CD4-positive, alpha-beta T cell treated with Interferon gamma for 1 hour (primary cell): ENCODE measurements at regions not wholly inside any gene's neighbourhood (a gene's known extent, or its start where the extent isn't known, plus 50 kb on each side); places are given as distances from the start of the nearest gene placed in this dataset.
"Not testable (repeated sequence)": the region's sequence is repeated elsewhere in the genome, so short reads cannot be mapped to it uniquely, and the experiment has no call there.

Experiments used
- DNase-seq: peaks from one replicate; pipeline ENCODE4 v3.0.0-alpha.2; 2020

GRCh38 chr6:14542670-14543366, 425.2 kb downstream of the CD83 start:
- peak; percentile 16 for DNase-seq

- no peak for DNase-seq
These were observed 426.5 kb downstream of the CD83 start for GRCh38 chr6:14543971-14544585.

GRCh38 chr6:14544666-14545065, 427.1 kb downstream of the CD83 start:
- DNase-seq: no peak

GRCh38 chr6:14545496-14545895, 427.9 kb downstream of the CD83 start:
- no peak for DNase-seq

- no peak for DNase-seq
These were observed 428.5 kb downstream of the CD83 start for GRCh38 chr6:14546036-14546435.

- no peak for DNase-seq
These were observed 429.9 kb downstream of the CD83 start for GRCh38 chr6:14547284-14547998.

GRCh38 chr6:14549304-14549770, 431.8 kb downstream of the CD83 start:
- DNase-seq: no peak

- DNase-seq: no peak
These were observed 432.3 kb downstream of the CD83 start for GRCh38 chr6:14549871-14550270.

GRCh38 chr6:14550410-14550809, 432.8 kb downstream of the CD83 start:
- DNase-seq: no peak

GRCh38 chr6:14550822-14551221, 433.2 kb downstream of the CD83 start:
- DNase-seq: no peak

GRCh38 chr6:14551601-14552000, 434.0 kb downstream of the CD83 start:
- not testable (repeated sequence) for DNase-seq

- no peak for DNase-seq
These were observed 435.3 kb downstream of the CD83 start for GRCh38 chr6:14552891-14553290.

GRCh38 chr6:14553515-14553914, 435.9 kb downstream of the CD83 start:
- no peak for DNase-seq

GRCh38 chr6:14555804-14556203, 438.2 kb downstream of the CD83 start:
- no peak for DNase-seq

- DNase-seq: no peak
These were observed 442.4 kb downstream of the CD83 start for GRCh38 chr6:14559746-14560536.

GRCh38 chr6:14561563-14561962, 444.0 kb downstream of the CD83 start:
- DNase-seq: not testable (repeated sequence)

- no peak for DNase-seq
These were observed 450.3 kb downstream of the CD83 start for GRCh38 chr6:14567842-14568241.

- no peak for DNase-seq
These were observed 451.8 kb downstream of the CD83 start for GRCh38 chr6:14569394-14569793.

- DNase-seq: not testable (repeated sequence)
These were observed 452.3 kb downstream of the CD83 start for GRCh38 chr6:14569874-14570273.

GRCh38 chr6:14571001-14571400, 453.4 kb downstream of the CD83 start:
- DNase-seq: no peak

- no peak for DNase-seq
These were observed 454.2 kb downstream of the CD83 start for GRCh38 chr6:14571746-14572145.

GRCh38 chr6:14573267-14573666, 455.7 kb downstream of the CD83 start:
- no peak for DNase-seq

GRCh38 chr6:14573703-14574290, 456.2 kb downstream of the CD83 start:
- no peak for DNase-seq
